Fibroblast of lung (primary cell): ENCODE measurements at regions not wholly inside any gene's neighbourhood (a gene's known extent, or its start where the extent isn't known, plus 50 kb on each side); places are given as distances from the start of the nearest gene placed in this dataset.

Source experiments
- DNase-seq, 2 donors: peaks; one replicate each; pipeline versions ENCODE4 v3.0.0 to v3.0.0-alpha.2; 2010; ENCODE audit warnings: low read depth in 2 of 2
- H2AFZ ChIP-seq: 2 replicates; pipeline ENCODE4 v1.5.1; 2012; ENCODE audit warnings: low read length, control low read depth, inconsistent platforms
- H3K27ac ChIP-seq: 2 replicates; pipeline ENCODE4 v1.5.1; 2011; ENCODE audit warnings: low read length, control low read depth; ENCODE audit not compliant: insufficient read depth
- H3K27me3 ChIP-seq: 2 replicates; pipeline ENCODE4 v1.5.1; 2011; ENCODE audit warnings: mild to moderate bottlenecking, low read length; ENCODE audit not compliant: control insufficient read depth, insufficient read depth
- H3K36me3 ChIP-seq: 2 replicates; pipeline ENCODE4 v1.5.1; 2011; ENCODE audit warnings: low read length; ENCODE audit not compliant: control insufficient read depth, insufficient read depth
- H3K4me1 ChIP-seq: 2 replicates; pipeline ENCODE4 v1.5.1; 2011; ENCODE audit warnings: low read length; ENCODE audit not compliant: control insufficient read depth, insufficient read depth; ENCODE audit errors: extremely low read depth
- H3K4me2 ChIP-seq: 2 replicates; pipeline ENCODE4 v1.5.1; 2011; ENCODE audit warnings: low read length, control low read depth; ENCODE audit not compliant: insufficient read depth; ENCODE audit errors: extremely low read depth
- H3K4me3 ChIP-seq, 4 experiments: fragments of 200-600 bp in 1 of 4; sonication (generic) in 1 of 4; replicated peaks in 1 of 4; 2 replicates each; pipeline ENCODE4 v1.5.1; 2011 to 2016; ENCODE audit warnings: low read length in 4 of 4, low read depth in 3 of 4, mild to moderate bottlenecking in 3 of 4, control low read depth in 2 of 4, inconsistent platforms in 1 of 4, mixed read lengths in 1 of 4; ENCODE audit not compliant: insufficient read depth in 1 of 4; ENCODE audit errors: control extremely low read depth in 1 of 4
- H3K79me2 ChIP-seq: 2 replicates; pipeline ENCODE4 v1.5.1; 2012; ENCODE audit warnings: mild to moderate bottlenecking, low read length, inconsistent platforms; ENCODE audit not compliant: control insufficient read depth, insufficient read depth
- H3K9ac ChIP-seq: 2 replicates; pipeline ENCODE4 v1.5.1; 2011; ENCODE audit warnings: mild to moderate bottlenecking, low read length, control low read depth; ENCODE audit not compliant: insufficient read depth
- H3K9me3 ChIP-seq: 2 replicates; pipeline ENCODE4 v1.5.1; 2012; ENCODE audit warnings: low read depth, low read length; ENCODE audit not compliant: control insufficient read depth, insufficient read depth
- H4K20me1 ChIP-seq: 2 replicates; pipeline ENCODE4 v1.5.1; 2011; ENCODE audit warnings: low read length; ENCODE audit not compliant: control insufficient read depth, insufficient read depth; ENCODE audit errors: extremely low read depth
- CTCF ChIP-seq, 2 donors: IDR thresholded peaks in 1 of 2; conservative IDR thresholded peaks in 1 of 2; 1 replicate in 1 of 2; 2 replicates in 1 of 2; pipeline ENCODE4 v1.5.1; 2011 to 2012; ENCODE audit warnings: low read length in 2 of 2, control low read depth in 1 of 2, inconsistent platforms in 1 of 2, low read depth in 1 of 2, mild to moderate bottlenecking in 1 of 2
- EZH2 ChIP-seq: IDR thresholded peaks from 2 replicates; pipeline ENCODE4 v1.5.1; 2012; ENCODE audit warnings: low read length, control low read depth, mild to moderate bottlenecking; ENCODE audit errors: missing control alignments

GRCh38 chrX:40852586-40852985 is 117.2 kb upstream of the MED14 start:
- Histone ChIP-seq H3K36me3 (no peaks in the 10 kb centered on the region), H3K27me3 (no peaks in the 10 kb centered on the region), H3K79me2 (no peaks in the 10 kb centered on the region), H4K20me1 (no peaks in the 10 kb centered on the region), H3K27ac (no peak overlapping the region), H3K4me2 (no peak overlapping the region), H3K4me3 (no peak overlapping the region), H2AFZ (no peak overlapping the region), H3K9me3 (no peaks in the 10 kb centered on the region), H3K4me1 (no peaks in the 10 kb centered on the region), H3K9ac (no peak overlapping the region)
- TF ChIP-seq CTCF (conservative IDR thresholded peaks at IDR 0.05 in 1 of 2, IDR thresholded peaks at IDR 0.05 in 1 of 2; ENCODE audit: low read depth in 1 of 2, low read length in 2 of 2) = no peak
- no peak for TF ChIP-seq EZH2
- DNase-seq = no peak

GRCh38 chrX:40853004-40853815 is 117.9 kb upstream of the MED14 start:
- Histone ChIP-seq H3K27me3 (no peaks in the 10 kb centered on the region), H4K20me1 (no peaks in the 10 kb centered on the region), H3K79me2 (no peaks in the 10 kb centered on the region), H3K4me2 (no peak overlapping the region), H3K9ac (no peak overlapping the region), H3K4me3 (no peak overlapping the region), H3K27ac (no peak overlapping the region), H3K4me1 (no peaks in the 10 kb centered on the region), H2AFZ (no peak overlapping the region), H3K9me3 (no peaks in the 10 kb centered on the region), H3K36me3 (no peaks in the 10 kb centered on the region)
- no peak for DNase-seq
- TF ChIP-seq EZH2 = no peak

- Histone ChIP-seq H3K27ac (no peak overlapping the region), H3K9ac (no peak overlapping the region), H4K20me1 (no peaks in the 10 kb centered on the region), H3K79me2 (no peaks in the 10 kb centered on the region), H2AFZ (no peak overlapping the region), H3K9me3 (no peaks in the 10 kb centered on the region), H3K27me3 (no peaks in the 10 kb centered on the region), H3K4me2 (no peak overlapping the region), H3K4me1 (no peaks in the 10 kb centered on the region), H3K4me3 (no peak overlapping the region), H3K36me3 (no peaks in the 10 kb centered on the region)
- no peak for DNase-seq
- no peak for TF ChIP-seq EZH2
- TF ChIP-seq CTCF (conservative IDR thresholded peaks at IDR 0.05 in 1 of 2, IDR thresholded peaks at IDR 0.05 in 1 of 2; ENCODE audit: low read depth in 1 of 2, low read length in 2 of 2) = no peak
These were observed 118.4 kb upstream of the MED14 start for GRCh38 chrX:40853816-40854123.
